SW480 (cell line): ENCODE measurements at regions not wholly inside any gene's neighbourhood (a gene's known extent, or its start where the extent isn't known, plus 50 kb on each side); places are given as distances from the start of the nearest gene placed in this dataset.

ENCODE experiments used
- DNase-seq: peaks from one replicate; pipeline ENCODE4 v3.0.0-alpha.2; 2016; ENCODE audit warnings: low spot score

GRCh38 chr4:63814171-63814964 lies 594.9 kb downstream of the TECRL start:
- DNase-seq, result no peak

GRCh38 chr4:63799166-63799565 lies 610.1 kb downstream of the TECRL start:
- no peak for DNase-seq

- no peak for DNase-seq
Measured at GRCh38 chr4:63795301-63795700, 613.9 kb downstream of the TECRL start.

- DNase-seq, result no peak
Measured at GRCh38 chr4:63790377-63790776, 618.9 kb downstream of the TECRL start.

- no peak for DNase-seq
Measured at GRCh38 chr4:63788271-63788670, 621.0 kb downstream of the TECRL start.

- DNase-seq, result no peak
Measured at GRCh38 chr4:63787326-63787725, 621.9 kb downstream of the TECRL start.

- no peak for DNase-seq
Measured at GRCh38 chr4:63786171-63786570, 623.1 kb downstream of the TECRL start.

GRCh38 chr4:63784822-63785221 lies 624.4 kb downstream of the TECRL start:
- DNase-seq, result no peak

GRCh38 chr4:63777601-63778000 lies 631.6 kb downstream of the TECRL start:
- no peak for DNase-seq

GRCh38 chr4:63764400-63764799 lies 644.9 kb downstream of the TECRL start:
- DNase-seq, result no peak

GRCh38 chr4:63757929-63758328 lies 651.3 kb downstream of the TECRL start:
- no peak for DNase-seq

GRCh38 chr4:63742882-63743281 lies 666.4 kb downstream of the TECRL start:
- DNase-seq, result no peak

- DNase-seq, result no peak
Measured at GRCh38 chr4:63729519-63729918, 679.7 kb downstream of the TECRL start.

- no peak for DNase-seq
Measured at GRCh38 chr4:63728480-63729177, 680.6 kb downstream of the TECRL start.

GRCh38 chr4:63717384-63717783 lies 691.9 kb downstream of the TECRL start:
- DNase-seq, result no peak

- no peak for DNase-seq
Measured at GRCh38 chr4:63708661-63709060, 700.6 kb downstream of the TECRL start.

GRCh38 chr4:63700569-63700968 lies 708.7 kb downstream of the TECRL start:
- DNase-seq, result no peak

- no peak for DNase-seq
Measured at GRCh38 chr4:63693321-63693720, 715.9 kb downstream of the TECRL start.

GRCh38 chr4:63678358-63678931 lies 730.8 kb downstream of the TECRL start:
- DNase-seq, result no peak

GRCh38 chr4:63670735-63671134 lies 738.5 kb downstream of the TECRL start:
- DNase-seq, result no peak

GRCh38 chr4:63663870-63664269 lies 745.4 kb downstream of the TECRL start:
- DNase-seq, result no peak

GRCh38 chr4:63644396-63644795 lies 764.9 kb downstream of the TECRL start:
- DNase-seq, result no peak

- DNase-seq, result no peak
Measured at GRCh38 chr4:63637270-63637669, 772.0 kb downstream of the TECRL start.
